Memory B cell (primary cell): ENCODE measurements at regions not wholly inside any gene's neighbourhood (a gene's known extent, or its start where the extent isn't known, plus 50 kb on each side); places are given as distances from the start of the nearest gene placed in this dataset.

ENCODE experiments used
- ATAC-seq: fragments of 150-1000 bp; cut with Tn5 transposase; 2 replicates; pipeline ENCODE4 v1.10.0; 2021; ENCODE audit warnings: low read depth, mild to moderate bottlenecking, moderate library complexity
- DNase-seq, 2 donors: peaks; one replicate each; pipeline ENCODE4 v3.0.0; 2022; ENCODE audit warnings: low spot score in 2 of 2
- H3K27ac Mint-ChIP-seq: one replicate; pipeline ENCODE4 v1.8.0; 2022; ENCODE audit warnings: mild to moderate bottlenecking, moderate library complexity, mixed read lengths
- H3K27me3 Mint-ChIP-seq: one replicate; pipeline ENCODE4 v1.8.0; 2022; ENCODE audit warnings: mixed read lengths
- H3K36me3 Mint-ChIP-seq: one replicate; pipeline ENCODE4 v1.8.0; 2022; ENCODE audit warnings: mild to moderate bottlenecking, mixed read lengths
- H3K4me1 Mint-ChIP-seq: one replicate; pipeline ENCODE4 v1.8.0; 2022; ENCODE audit warnings: mixed read lengths
- H3K4me3 Mint-ChIP-seq: one replicate; pipeline ENCODE4 v1.8.0; 2022; ENCODE audit warnings: mild to moderate bottlenecking, moderate library complexity, mixed read lengths
- H3K9me3 Mint-ChIP-seq: one replicate; pipeline ENCODE4 v1.8.0; 2022; ENCODE audit warnings: mixed read lengths

GRCh38 chr3:66789580-66790237, 208.4 kb upstream of the KBTBD8 start:
- no peaks in the 10 kb centered on the region for H3K4me1 Mint-ChIP-seq
- no peak for ATAC-seq
- H3K4me3 Mint-ChIP-seq, result no peak overlapping the region
- no peak overlapping the region for H3K27ac Mint-ChIP-seq
- peaks cover 4% of the 10 kb centered on the region for H3K27me3 Mint-ChIP-seq
- H3K9me3 Mint-ChIP-seq, result peaks cover 2% of the 10 kb centered on the region
- no peaks in the 10 kb centered on the region for H3K36me3 Mint-ChIP-seq
- DNase-seq, result no peak

- Mint-ChIP-seq H3K4me3 (no peak overlapping the region), H3K4me1 (no peaks in the 10 kb centered on the region), H3K9me3 (peaks cover 2% of the 10 kb centered on the region), H3K27me3 (peaks cover 2% of the 10 kb centered on the region), H3K36me3 (no peaks in the 10 kb centered on the region), H3K27ac (no peak overlapping the region)
- DNase-seq (no peak), ATAC-seq (no peak)
Observed at GRCh38 chr3:66792086-66792485, 206.0 kb upstream of the KBTBD8 start.

- Mint-ChIP-seq H3K4me3 (no peak overlapping the region), H3K36me3 (no peaks in the 10 kb centered on the region), H3K27me3 (peaks cover 4% of the 10 kb centered on the region), H3K9me3 (peaks cover 5% of the 10 kb centered on the region), H3K27ac (no peak overlapping the region), H3K4me1 (no peaks in the 10 kb centered on the region)
- ATAC-seq (no peak), DNase-seq (no peak)
Observed at GRCh38 chr3:66795365-66795764, 202.7 kb upstream of the KBTBD8 start.

GRCh38 chr3:66796343-66796742, 201.8 kb upstream of the KBTBD8 start:
- Mint-ChIP-seq H3K9me3 (peaks cover 5% of the 10 kb centered on the region), H3K4me3 (no peak overlapping the region), H3K27me3 (peaks cover 6% of the 10 kb centered on the region), H3K4me1 (no peaks in the 10 kb centered on the region), H3K36me3 (no peaks in the 10 kb centered on the region), H3K27ac (no peak overlapping the region)
- no peak for ATAC-seq
- DNase-seq, result no peak

- DNase-seq, result no peak
- H3K4me3 Mint-ChIP-seq, result no peak overlapping the region
- no peaks in the 10 kb centered on the region for H3K4me1 Mint-ChIP-seq
- no peak for ATAC-seq
- H3K27ac Mint-ChIP-seq, result no peak overlapping the region
- peaks cover 5% of the 10 kb centered on the region for H3K9me3 Mint-ChIP-seq
- no peaks in the 10 kb centered on the region for H3K36me3 Mint-ChIP-seq
- peaks cover 8% of the 10 kb centered on the region for H3K27me3 Mint-ChIP-seq
Observed at GRCh38 chr3:66797889-66798560, 200.1 kb upstream of the KBTBD8 start.

GRCh38 chr3:66800941-66801545, 197.1 kb upstream of the KBTBD8 start:
- Mint-ChIP-seq H3K4me1 (no peaks in the 10 kb centered on the region), H3K4me3 (no peak overlapping the region), H3K36me3 (no peaks in the 10 kb centered on the region), H3K27ac (no peak overlapping the region), H3K9me3 (peaks cover 5% of the 10 kb centered on the region), H3K27me3 (peaks cover 9% of the 10 kb centered on the region)
- ATAC-seq, result no peak
- DNase-seq, result no peak

- H3K4me3 Mint-ChIP-seq, result no peak overlapping the region
- DNase-seq, result no peak
- ATAC-seq, result no peak
- H3K27ac Mint-ChIP-seq, result no peak overlapping the region
- H3K9me3 Mint-ChIP-seq, result peaks cover 2% of the 10 kb centered on the region
- no peaks in the 10 kb centered on the region for H3K36me3 Mint-ChIP-seq
- H3K4me1 Mint-ChIP-seq, result no peaks in the 10 kb centered on the region
- H3K27me3 Mint-ChIP-seq, result peaks cover 9% of the 10 kb centered on the region
Observed at GRCh38 chr3:66803206-66803605, 194.9 kb upstream of the KBTBD8 start.

DNA sequence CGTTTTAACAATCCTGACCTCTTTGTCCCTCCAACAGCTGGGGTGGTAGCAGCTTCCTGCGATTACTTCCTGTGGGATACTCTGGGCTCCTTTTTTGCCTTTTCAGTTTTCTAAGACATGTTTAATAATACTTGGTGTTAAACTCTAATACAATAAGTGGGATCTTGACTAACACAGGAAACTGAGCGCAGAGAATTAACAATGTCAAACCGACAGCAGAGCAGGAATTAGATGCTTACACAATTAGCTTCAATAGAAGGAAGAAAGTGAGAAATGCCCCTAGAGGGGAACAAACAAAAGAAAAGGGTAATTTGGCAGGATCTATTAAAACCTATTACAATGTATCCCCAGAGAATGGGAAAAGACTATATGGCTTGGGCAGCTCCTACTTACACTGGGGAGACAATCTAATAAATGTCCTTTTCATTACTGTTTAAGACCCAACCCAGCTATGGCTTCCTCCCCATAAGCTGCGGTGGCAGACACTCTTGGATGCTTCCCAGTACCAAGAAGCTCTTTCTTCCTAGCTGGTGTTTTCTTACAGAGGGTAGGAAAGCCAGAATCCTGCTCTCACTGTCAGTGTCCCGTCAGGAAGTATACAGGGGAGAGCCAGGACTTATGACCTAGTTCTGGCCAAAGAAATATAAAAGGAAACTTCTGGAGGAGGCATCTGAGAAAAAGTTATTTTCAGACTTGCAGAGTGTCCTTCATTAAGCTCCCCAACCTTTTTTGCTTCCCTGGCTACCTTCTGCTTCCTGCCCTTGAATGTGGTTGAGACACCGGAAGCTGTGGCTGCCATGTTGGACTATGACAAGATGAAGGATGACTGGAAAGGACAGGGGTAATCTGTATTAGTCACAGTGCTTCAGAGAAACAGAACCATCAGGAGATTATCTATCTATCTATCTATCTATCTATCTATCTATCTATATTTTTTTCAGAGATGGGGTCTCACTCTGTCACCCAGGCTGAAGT, 194.1 kb upstream of the KBTBD8 start:
- no peak overlapping the region for H3K4me3 Mint-ChIP-seq
- peaks cover 2% of the 10 kb centered on the region for H3K9me3 Mint-ChIP-seq
- no peak overlapping the region for H3K27ac Mint-ChIP-seq
- no peak for ATAC-seq
- no peaks in the 10 kb centered on the region for H3K4me1 Mint-ChIP-seq
- H3K27me3 Mint-ChIP-seq, result peaks cover 8% of the 10 kb centered on the region
- DNase-seq, result no peak
- H3K36me3 Mint-ChIP-seq, result no peaks in the 10 kb centered on the region

GRCh38 chr3:66808891-66809594, 189.1 kb upstream of the KBTBD8 start:
- Mint-ChIP-seq H3K27ac (no peak overlapping the region), H3K27me3 (peaks cover 1% of the 10 kb centered on the region), H3K9me3 (peaks cover 2% of the 10 kb centered on the region), H3K4me1 (no peaks in the 10 kb centered on the region), H3K4me3 (no peak overlapping the region), H3K36me3 (no peaks in the 10 kb centered on the region)
- ATAC-seq (no peak), DNase-seq (no peak)

GRCh38 chr3:66809595-66809958, 188.5 kb upstream of the KBTBD8 start:
- H3K9me3 Mint-ChIP-seq, result peaks cover 2% of the 10 kb centered on the region
- peak overlapping the region; percentile 31 for H3K27ac Mint-ChIP-seq
- H3K4me1 Mint-ChIP-seq, result no peaks in the 10 kb centered on the region
- DNase-seq, result no peak
- no peak overlapping the region for H3K4me3 Mint-ChIP-seq
- no peaks in the 10 kb centered on the region for H3K36me3 Mint-ChIP-seq
- ATAC-seq, result no peak
- peaks cover 1% of the 10 kb centered on the region for H3K27me3 Mint-ChIP-seq

GRCh38 chr3:66812136-66812535, 186.0 kb upstream of the KBTBD8 start:
- peaks cover 2% of the 10 kb centered on the region for H3K27me3 Mint-ChIP-seq
- no peak overlapping the region for H3K4me3 Mint-ChIP-seq
- peaks cover 2% of the 10 kb centered on the region for H3K9me3 Mint-ChIP-seq
- H3K36me3 Mint-ChIP-seq, result no peaks in the 10 kb centered on the region
- DNase-seq, result no peak
- H3K27ac Mint-ChIP-seq, result no peak overlapping the region
- H3K4me1 Mint-ChIP-seq, result no peaks in the 10 kb centered on the region
- no peak for ATAC-seq

GRCh38 chr3:66812741-66813140, 185.4 kb upstream of the KBTBD8 start:
- Mint-ChIP-seq H3K4me1 (no peaks in the 10 kb centered on the region), H3K27ac (no peak overlapping the region), H3K27me3 (peaks cover 3% of the 10 kb centered on the region), H3K4me3 (no peak overlapping the region), H3K9me3 (peaks cover 2% of the 10 kb centered on the region), H3K36me3 (no peaks in the 10 kb centered on the region)
- DNase-seq (no peak), ATAC-seq (no peak)

DNA sequence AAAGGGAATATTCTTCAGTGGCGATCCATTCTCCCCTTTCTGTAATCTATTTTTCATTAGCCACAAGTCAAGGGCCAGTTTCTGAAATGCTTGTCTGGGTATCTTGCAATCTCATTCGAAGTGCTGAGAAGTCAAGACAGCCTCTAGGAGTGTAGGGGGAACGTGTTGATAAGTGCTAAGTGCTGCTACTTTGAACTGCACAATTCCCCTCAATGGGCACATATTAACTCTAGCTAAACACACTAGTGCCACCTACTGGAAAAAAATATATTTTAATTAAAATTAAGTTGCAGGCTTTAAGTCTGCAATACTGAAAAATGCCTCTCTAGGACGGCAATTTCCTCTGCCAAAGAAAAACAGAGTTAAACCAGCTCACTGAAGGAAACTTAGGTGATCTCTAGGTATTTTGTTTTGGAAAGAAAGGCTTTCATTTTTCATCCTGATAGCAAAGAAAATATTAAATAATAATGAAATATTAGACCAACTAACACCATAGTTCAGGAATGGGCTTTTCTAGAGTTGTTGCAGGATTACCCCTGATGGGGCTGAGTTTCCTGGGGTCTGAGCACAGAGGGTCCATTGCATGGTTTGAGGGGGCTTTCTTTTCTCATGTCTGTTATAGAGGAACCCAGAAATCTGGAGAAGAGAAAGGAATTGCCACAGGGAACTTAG, 181.9 kb upstream of the KBTBD8 start:
- peaks cover 2% of the 10 kb centered on the region for H3K9me3 Mint-ChIP-seq
- no peak overlapping the region for H3K4me3 Mint-ChIP-seq
- H3K36me3 Mint-ChIP-seq, result no peaks in the 10 kb centered on the region
- peak in 1 of 2 donors; percentile 30 for DNase-seq
- peaks cover 3% of the 10 kb centered on the region for H3K27me3 Mint-ChIP-seq
- H3K4me1 Mint-ChIP-seq, result no peaks in the 10 kb centered on the region
- no peak overlapping the region for H3K27ac Mint-ChIP-seq
- ATAC-seq, result peak; percentile 53
